H1 (cell line): ENCODE measurements at regions not wholly inside any gene's neighbourhood (a gene's known extent, or its start where the extent isn't known, plus 50 kb on each side); places are given as distances from the start of the nearest gene placed in this dataset.

ENCODE experiments used
- CTCF ChIA-PET: fragments of 300-600 bp; sonication (Branson Sonifier 250); formaldehyde crosslinking; loops from one replicate; lab custom pipeline; 2021; ENCODE audit not compliant: partially characterized antibody; lab: Charles Lee
- POLR2A ChIA-PET: fragments of 300-600 bp; sonication (Branson Sonifier 250); formaldehyde crosslinking; loops from one replicate; lab custom pipeline; 2021; ENCODE audit warnings: inconsistent platforms; ENCODE audit not compliant: partially characterized antibody; lab: Charles Lee
- DNase-seq, 2 experiments: peaks; one replicate each; pipeline versions ENCODE4 v3.0.0 to v3.0.0-alpha.2; 2010 to 2022; ENCODE audit warnings: low spot score in 2 of 2, low read depth in 1 of 2, mixed read lengths in 1 of 2
- FAIRE-seq: peaks from 2 replicates; lab custom pipeline; 2011; peaks lifted over from hg19 to GRCh38; lab: Jason Lieb, UNC
- H2AFZ ChIP-seq: 2 replicates; pipeline ENCODE4 v1.8.1; 2012; ENCODE audit warnings: low read length, inconsistent platforms
- H2AK5ac ChIP-seq: 2 replicates; pipeline ENCODE4 v1.6.1; 2013; ENCODE audit warnings: low read depth, low read length
- H2BK120ac ChIP-seq: replicated peaks from 2 replicates; pipeline ENCODE3; 2013; ENCODE audit warnings: low read depth, low read length, inconsistent platforms
- H2BK12ac ChIP-seq: 2 replicates; pipeline ENCODE4 v1.6.1; 2013; ENCODE audit warnings: low read depth, low read length
- H2BK15ac ChIP-seq: 2 replicates; pipeline ENCODE4 v1.6.1; 2013; ENCODE audit warnings: low read length
- H2BK20ac ChIP-seq: 2 replicates; pipeline ENCODE4 v1.6.1; 2013; ENCODE audit warnings: low read length
- H2BK5ac ChIP-seq: 2 replicates; pipeline ENCODE4 v1.6.1; 2013; ENCODE audit warnings: low read depth, low read length
- H3K14ac ChIP-seq: 2 replicates; pipeline ENCODE4 v1.6.1; 2013; ENCODE audit warnings: inconsistent platforms; ENCODE audit not compliant: insufficient read length
- H3K18ac ChIP-seq: 2 replicates; pipeline ENCODE4 v1.6.1; 2013; ENCODE audit warnings: low read length; ENCODE audit errors: extremely low read depth
- H3K23ac ChIP-seq: 2 replicates; pipeline ENCODE4 v1.6.1; 2013; ENCODE audit warnings: inconsistent platforms; ENCODE audit not compliant: insufficient read length
- H3K23me2 ChIP-seq: 2 replicates; pipeline ENCODE4 v1.6.1; 2013; ENCODE audit warnings: low read depth, low read length
- H3K27ac ChIP-seq: 2 replicates; pipeline ENCODE4 v1.6.1; 2011; ENCODE audit warnings: low read depth, low read length, inconsistent platforms
- H3K27me3 ChIP-seq, 4 experiments: replicated peaks in 1 of 4; 1 replicate in 1 of 4; 2 replicates in 3 of 4; pipeline versions ENCODE4 v1.6.1 to v1.8.1; 2011 to 2013; ENCODE audit warnings: low read length in 3 of 4, mild to moderate bottlenecking in 3 of 4, inconsistent platforms in 2 of 4, mixed read lengths in 2 of 4, moderate library complexity in 1 of 4; ENCODE audit not compliant: control insufficient read depth in 3 of 4, insufficient read depth in 3 of 4; ENCODE audit errors: extremely low read depth in 1 of 4
- H3K36me3 ChIP-seq, 4 experiments: 2 replicates each; pipeline versions ENCODE4 v1.6.1 to v1.8.1; 2011 to 2013; ENCODE audit warnings: mild to moderate bottlenecking in 4 of 4, low read length in 3 of 4, moderate library complexity in 2 of 4, control low read depth in 1 of 4, inconsistent platforms in 1 of 4; ENCODE audit not compliant: insufficient read depth in 4 of 4, control insufficient read depth in 2 of 4
- H3K4ac ChIP-seq: replicated peaks from 2 replicates; pipeline ENCODE3; 2013; ENCODE audit warnings: low read length, low read depth, mixed read lengths, inconsistent platforms; ENCODE audit not compliant: insufficient read length
- H3K4me1 ChIP-seq, 4 experiments: replicated peaks in 1 of 4; 1 replicate in 1 of 4; 2 replicates in 3 of 4; pipeline versions ENCODE4 v1.6.1 to v1.8.1; 2011 to 2013; ENCODE audit warnings: low read length in 3 of 4, inconsistent platforms in 2 of 4, mixed read lengths in 1 of 4; ENCODE audit not compliant: insufficient read depth in 4 of 4, control insufficient read depth in 3 of 4
- H3K4me2 ChIP-seq, 2 experiments: 2 replicates each; pipeline versions ENCODE4 v1.6.1 to v1.8.1; 2011 to 2013; ENCODE audit warnings: low read depth in 2 of 2, low read length in 2 of 2, control low read depth in 1 of 2, inconsistent platforms in 1 of 2, mild to moderate bottlenecking in 1 of 2; ENCODE audit not compliant: insufficient read depth in 1 of 2
- H3K4me3 ChIP-seq, 4 experiments: fragments of 200-600, 300-600 bp in 1 of 4; sonication (generic), shearing (Covaris generic), sonication (Bioruptor Twin) in 1 of 4; 2 replicates each; pipeline versions ENCODE4 v1.5.1 to v1.8.1; 2011 to 2016; ENCODE audit warnings: low read length in 4 of 4, low read depth in 3 of 4, control low read depth in 2 of 4, inconsistent platforms in 2 of 4, mild to moderate bottlenecking in 2 of 4, mixed read lengths in 1 of 4, moderate library complexity in 1 of 4; ENCODE audit not compliant: insufficient read depth in 2 of 4; ENCODE audit errors: extremely low read depth in 1 of 4
- H3K56ac ChIP-seq: replicated peaks from 2 replicates; pipeline ENCODE3; 2013; ENCODE audit warnings: low read depth, mild to moderate bottlenecking, mixed read lengths, low read length, inconsistent platforms; ENCODE audit not compliant: insufficient read length
- H3K79me1 ChIP-seq: 2 replicates; pipeline ENCODE4 v1.6.1; 2013; ENCODE audit warnings: low read depth, low read length, control low read depth
- H3K79me2 ChIP-seq, 2 experiments: 2 replicates each; pipeline versions ENCODE4 v1.6.1 to v1.8.1; 2012 to 2013; ENCODE audit warnings: low read length in 2 of 2, mild to moderate bottlenecking in 2 of 2, inconsistent platforms in 1 of 2; ENCODE audit not compliant: insufficient read depth in 2 of 2, control insufficient read depth in 1 of 2
- H3K9ac ChIP-seq, 4 experiments: replicated peaks in 1 of 4; 1 replicate in 1 of 4; 2 replicates in 3 of 4; pipeline versions ENCODE4 v1.6.1 to v1.8.1; 2011 to 2013; ENCODE audit warnings: low read depth in 3 of 4, low read length in 3 of 4, control low read depth in 2 of 4, mild to moderate bottlenecking in 2 of 4, moderate library complexity in 2 of 4, inconsistent platforms in 1 of 4; ENCODE audit errors: extremely low read depth in 1 of 4
- H3K9me3 ChIP-seq, 2 experiments: 2 replicates each; pipeline versions ENCODE4 v1.6.1 to v1.8.1; 2012 to 2013; ENCODE audit warnings: mild to moderate bottlenecking in 2 of 2, moderate library complexity in 2 of 2, control low read depth in 1 of 2, inconsistent platforms in 1 of 2, low read depth in 1 of 2, low read length in 1 of 2, mixed read lengths in 1 of 2; ENCODE audit not compliant: insufficient read depth in 2 of 2
- H4K20me1 ChIP-seq, 2 experiments: replicated peaks in 1 of 2; 2 replicates each; pipeline versions ENCODE3 to v1.8.1; 2011 to 2013; ENCODE audit warnings: inconsistent platforms in 2 of 2, low read length in 2 of 2, mild to moderate bottlenecking in 1 of 2; ENCODE audit not compliant: insufficient read depth in 2 of 2, control insufficient read depth in 1 of 2
- H4K5ac ChIP-seq: 2 replicates; pipeline ENCODE4 v1.6.1; 2013; ENCODE audit warnings: low read length, low read depth, mixed read lengths, inconsistent platforms; ENCODE audit not compliant: insufficient read length
- H4K8ac ChIP-seq: 2 replicates; pipeline ENCODE4 v1.8.0; 2013; ENCODE audit warnings: mild to moderate bottlenecking, moderate library complexity, low read length, inconsistent platforms; ENCODE audit not compliant: insufficient read depth; ENCODE audit errors: extremely low read depth
- H4K91ac ChIP-seq: replicated peaks from 2 replicates; pipeline ENCODE3; 2013; ENCODE audit warnings: low read length, mixed read lengths, inconsistent platforms; ENCODE audit not compliant: insufficient read length
- BRCA1 ChIP-seq: IDR thresholded peaks from 2 replicates; pipeline ENCODE4 v1.6.1; 2012; ENCODE audit warnings: low read depth, low read length, improper control_type of control experiment
- RFX5 ChIP-seq: IDR thresholded peaks from 2 replicates; pipeline ENCODE4 v1.6.1; 2011; ENCODE audit warnings: low read depth, low read length, improper control_type of control experiment, borderline replicate concordance
- SP4 ChIP-seq: IDR thresholded peaks from 2 replicates; pipeline ENCODE4 v1.6.1; 2012; ENCODE audit warnings: low read length, inconsistent platforms
- WGBS, 2 experiments: shearing (Covaris generic) in 1 of 2; methylation state at CpG; one replicate each; pipeline versions ENCODE4 v1.1.6 to v1.1.7; 2013 to 2015; ENCODE audit warnings: low lambda C conversion rate in 2 of 2, mixed read lengths in 2 of 2, inconsistent platforms in 1 of 2, low coverage in 1 of 2, missing lambda C conversion rate in 1 of 2; ENCODE audit not compliant: insufficient replicate concordance in 2 of 2, insufficient coverage in 1 of 2, insufficient read length in 1 of 2; ENCODE audit errors: extremely low coverage in 1 of 2, missing lambda C conversion rate in 1 of 2; 5-methylcytosine and 5-hydroxymethylcytosine counted together

DNA sequence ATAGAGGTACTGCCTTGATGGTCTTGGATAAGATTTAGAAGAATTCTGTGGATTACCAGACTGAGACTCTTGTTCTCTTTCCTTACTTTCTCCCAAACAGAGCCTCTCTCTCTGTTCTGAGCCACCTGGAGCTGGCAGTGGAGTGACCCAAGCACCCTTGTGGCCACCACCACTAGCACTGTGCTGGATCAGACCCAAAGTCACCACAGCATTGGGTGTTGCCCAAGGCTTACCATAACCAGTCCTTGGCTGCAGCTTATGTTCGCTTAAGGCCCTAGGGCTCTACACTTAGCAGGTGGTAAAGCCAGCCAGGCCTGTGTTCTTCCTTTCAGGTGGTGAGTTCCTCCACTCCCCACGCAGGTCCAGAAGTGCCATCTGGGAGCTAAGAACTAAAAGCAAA lies 79.8 kb downstream of the SEM1 start:
- H3K18ac ChIP-seq = no peak overlapping the region
- CTCF ChIA-PET = interaction anchor here (1.1 to 1.9 kb wide), 2 partner anchors 10 to 49 kb away, joined by 3 to 4 read pairs; no protein-coding TSS in a partner anchor

More for the DNA sequence above, 79.8 kb downstream of the SEM1 start:
- H3K23ac ChIP-seq = no peak overlapping the region
- H4K8ac ChIP-seq = no peak overlapping the region
- no peaks in the 10 kb centered on the region for H3K79me1 ChIP-seq
- H3K9ac ChIP-seq = no peak overlapping the region
- H3K14ac ChIP-seq = no peak overlapping the region
- no peaks in the 10 kb centered on the region for H4K20me1 ChIP-seq
- H3K23me2 ChIP-seq = no peaks in the 10 kb centered on the region
- no peaks in the 10 kb centered on the region; a peak in 1 of 8 replicates for H3K36me3 ChIP-seq
- peaks cover 0 to 1% (median under 1%) of the 10 kb centered on the region in 4 experiments; a peak in 2 of 7 replicates for H3K4me1 ChIP-seq
- DNase-seq (no peak), FAIRE-seq (no peak)
- no peak overlapping the region for H2AK5ac ChIP-seq
- H2BK20ac ChIP-seq = no peak overlapping the region
- no peak overlapping the region for H2BK15ac ChIP-seq
- no peak overlapping the region for H2BK120ac ChIP-seq
- H3K79me2 ChIP-seq = no peaks in the 10 kb centered on the region
- no peak overlapping the region for H4K5ac ChIP-seq
- H3K4ac ChIP-seq = no peak overlapping the region
- POLR2A ChIA-PET = no interaction called here
- no peak overlapping the region for H3K27ac ChIP-seq
- no peak overlapping the region for H2BK12ac ChIP-seq
- no peaks in the 10 kb centered on the region for H3K9me3 ChIP-seq
- H3K4me3 ChIP-seq = no peak overlapping the region
- H3K4me2 ChIP-seq = no peak overlapping the region
- TF ChIP-seq BRCA1 (no peak), SP4 (no peak), RFX5 (no peak)
- H3K27me3 ChIP-seq = no peaks in the 10 kb centered on the region
- no peak overlapping the region for H4K91ac ChIP-seq
- H3K56ac ChIP-seq = no peak overlapping the region
- no peak overlapping the region for H2BK5ac ChIP-seq
- 83% methylated on average over 2 of the region's 2 CpGs; no CpG with 5 or more reads in 1 of the 2 experiments for WGBS, 2 experiments
- H2AFZ ChIP-seq = no peak overlapping the region
